PC-3 (cell line): ENCODE measurements at regions not wholly inside any gene's neighbourhood (a gene's known extent, or its start where the extent isn't known, plus 50 kb on each side); places are given as distances from the start of the nearest gene placed in this dataset.

Source experiments
- EZH2 ChIP-seq: fragments of 300-600 bp; sonication (generic); IDR thresholded peaks from one replicate; pipeline ENCODE4 v1.6.1; 2017; ENCODE audit warnings: antibody characterized with exemption, mild to moderate bottlenecking, low read length; ENCODE audit not compliant: unreplicated experiment
- EZH2phosphoT487 ChIP-seq: fragments of 300-600 bp; sonication (generic); IDR thresholded peaks from 2 replicates; pipeline ENCODE4 v1.6.1; 2018; ENCODE audit warnings: mild to moderate bottlenecking, antibody characterized with exemption, low read length, borderline replicate concordance
- TF ChIP-seq, protein P1 (sequence below): fragments of 300-600 bp; sonication (generic); conservative IDR thresholded peaks from 2 replicates; pipeline ENCODE4 v1.5.1; 2017; ENCODE audit warnings: antibody characterized with exemption, low read depth, mild to moderate bottlenecking, low read length

DNA sequence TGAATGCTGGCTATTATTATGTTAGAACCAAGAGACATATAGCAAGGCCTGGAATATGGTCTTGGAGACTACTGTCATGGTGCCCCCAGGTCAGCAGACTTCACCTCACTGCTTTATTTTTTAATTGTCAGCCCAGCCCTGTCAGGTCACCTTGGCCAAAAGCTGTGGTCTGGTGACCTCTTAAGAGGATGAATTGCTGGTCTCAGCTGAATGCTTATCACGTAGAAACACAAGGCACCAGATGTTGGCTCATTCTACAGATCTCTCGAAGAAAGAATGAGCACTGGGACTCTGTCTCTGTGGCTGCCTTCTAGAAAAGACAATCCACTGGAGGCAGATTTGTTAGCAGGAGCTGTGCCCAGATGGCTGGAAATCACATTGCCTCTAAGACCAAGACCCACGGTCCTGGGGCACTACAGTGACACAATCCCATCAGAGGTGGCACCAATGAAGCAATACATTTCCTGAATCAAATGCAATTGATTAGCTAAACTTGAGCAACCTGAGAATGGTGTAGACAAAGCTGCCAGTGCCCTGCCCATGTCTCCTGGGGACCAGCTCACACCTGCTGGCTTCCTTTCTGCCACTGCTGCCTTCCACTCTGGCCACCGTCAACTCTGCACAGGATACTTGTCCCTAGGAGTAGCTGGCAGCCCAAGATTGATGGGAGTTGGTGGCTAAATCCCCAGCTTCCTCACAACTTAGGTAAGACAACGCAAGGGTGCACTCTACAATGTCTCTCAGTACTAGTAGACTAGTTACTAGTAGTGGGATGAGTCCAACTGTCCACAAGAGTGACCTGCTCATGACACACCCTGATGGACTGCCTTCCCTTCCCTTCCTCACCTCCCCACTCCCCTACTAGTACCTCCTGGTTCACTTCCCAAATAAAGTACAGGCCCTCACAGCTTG lies 384.9 kb upstream of the PROK2 start:
- TF ChIP-seq, protein P1, sequence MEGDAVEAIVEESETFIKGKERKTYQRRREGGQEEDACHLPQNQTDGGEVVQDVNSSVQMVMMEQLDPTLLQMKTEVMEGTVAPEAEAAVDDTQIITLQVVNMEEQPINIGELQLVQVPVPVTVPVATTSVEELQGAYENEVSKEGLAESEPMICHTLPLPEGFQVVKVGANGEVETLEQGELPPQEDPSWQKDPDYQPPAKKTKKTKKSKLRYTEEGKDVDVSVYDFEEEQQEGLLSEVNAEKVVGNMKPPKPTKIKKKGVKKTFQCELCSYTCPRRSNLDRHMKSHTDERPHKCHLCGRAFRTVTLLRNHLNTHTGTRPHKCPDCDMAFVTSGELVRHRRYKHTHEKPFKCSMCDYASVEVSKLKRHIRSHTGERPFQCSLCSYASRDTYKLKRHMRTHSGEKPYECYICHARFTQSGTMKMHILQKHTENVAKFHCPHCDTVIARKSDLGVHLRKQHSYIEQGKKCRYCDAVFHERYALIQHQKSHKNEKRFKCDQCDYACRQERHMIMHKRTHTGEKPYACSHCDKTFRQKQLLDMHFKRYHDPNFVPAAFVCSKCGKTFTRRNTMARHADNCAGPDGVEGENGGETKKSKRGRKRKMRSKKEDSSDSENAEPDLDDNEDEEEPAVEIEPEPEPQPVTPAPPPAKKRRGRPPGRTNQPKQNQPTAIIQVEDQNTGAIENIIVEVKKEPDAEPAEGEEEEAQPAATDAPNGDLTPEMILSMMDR: no peak
- TF ChIP-seq EZH2 (no peak), EZH2phosphoT487 (no peak)
